Mesenchymal stem cell (in vitro differentiated cells and primary cell): ENCODE measurements at regions not wholly inside any gene's neighbourhood (a gene's known extent, or its start where the extent isn't known, plus 50 kb on each side); places are given as distances from the start of the nearest gene placed in this dataset.

Experiments
- DNase-seq: peaks from one replicate; pipeline ENCODE4 v3.0.0-alpha.2; 2013
- H2AFZ ChIP-seq: one replicate; pipeline ENCODE4 v1.6.1; 2013; ENCODE audit warnings: low read depth, mild to moderate bottlenecking, control low read depth, inconsistent platforms, low read length, moderate library complexity
- H2AK5ac ChIP-seq: 2 replicates; pipeline ENCODE4 v1.6.1; 2013; ENCODE audit warnings: low read length, moderate library complexity, mild to moderate bottlenecking, inconsistent platforms; ENCODE audit not compliant: severe bottlenecking
- H2BK120ac ChIP-seq: one replicate; pipeline ENCODE4 v1.6.1; 2013; ENCODE audit warnings: low read depth, mild to moderate bottlenecking, inconsistent platforms, low read length, moderate library complexity
- H2BK12ac ChIP-seq, 2 experiments: one replicate each; pipeline ENCODE4 v1.6.1; 2013; ENCODE audit warnings: inconsistent platforms in 2 of 2, low read length in 2 of 2, mild to moderate bottlenecking in 2 of 2, moderate library complexity in 2 of 2, control low read depth in 1 of 2
- H2BK15ac ChIP-seq: one replicate; pipeline ENCODE4 v1.6.1; 2013; ENCODE audit warnings: mild to moderate bottlenecking, low read depth, inconsistent platforms; ENCODE audit not compliant: poor library complexity, severe bottlenecking
- H2BK5ac ChIP-seq: 2 replicates; pipeline ENCODE4 v1.6.1; 2013; ENCODE audit warnings: low read depth, mild to moderate bottlenecking, low read length, control low read depth, inconsistent platforms; ENCODE audit not compliant: poor library complexity, severe bottlenecking
- H3K14ac ChIP-seq, 2 experiments: one replicate each; pipeline ENCODE4 v1.6.1; 2013; ENCODE audit warnings: inconsistent platforms in 2 of 2, low read length in 2 of 2, control low read depth in 1 of 2, mild to moderate bottlenecking in 1 of 2, moderate library complexity in 1 of 2
- H3K18ac ChIP-seq, 2 experiments: one replicate each; pipeline ENCODE4 v1.6.1; 2013; ENCODE audit warnings: inconsistent platforms in 2 of 2, low read length in 2 of 2, control low read depth in 1 of 2, low read depth in 1 of 2, mild to moderate bottlenecking in 1 of 2
- H3K23ac ChIP-seq, 2 experiments: one replicate each; pipeline ENCODE4 v1.6.1; 2013; ENCODE audit warnings: inconsistent platforms in 2 of 2, low read length in 2 of 2, mild to moderate bottlenecking in 2 of 2, moderate library complexity in 2 of 2, control low read depth in 1 of 2
- H3K27ac ChIP-seq: 2 replicates; pipeline ENCODE4 v1.5.1; 2013; ENCODE audit warnings: mild to moderate bottlenecking, moderate library complexity, low read length, control low read depth, inconsistent platforms; ENCODE audit not compliant: poor library complexity, severe bottlenecking
- H3K27me3 ChIP-seq, 2 experiments: 2 replicates each; pipeline versions ENCODE4 v1.6.1 to v1.7.0; 2013; ENCODE audit warnings: low read length in 2 of 2, mild to moderate bottlenecking in 2 of 2, moderate library complexity in 2 of 2, control low read depth in 1 of 2, inconsistent platforms in 1 of 2; ENCODE audit not compliant: control insufficient read depth in 1 of 2, insufficient read depth in 1 of 2
- H3K36me3 ChIP-seq, 2 experiments: 2 replicates each; pipeline versions ENCODE4 v1.6.1 to v1.7.0; 2013; ENCODE audit warnings: low read length in 2 of 2, control low read depth in 1 of 2, inconsistent platforms in 1 of 2, low read depth in 1 of 2, mild to moderate bottlenecking in 1 of 2; ENCODE audit not compliant: insufficient read depth in 2 of 2, control insufficient read depth in 1 of 2
- H3K4ac ChIP-seq, 2 experiments: one replicate each; pipeline ENCODE4 v1.6.1; 2013; ENCODE audit warnings: inconsistent platforms in 2 of 2, low read length in 2 of 2, mild to moderate bottlenecking in 2 of 2, moderate library complexity in 2 of 2, control low read depth in 1 of 2, low read depth in 1 of 2
- H3K4me1 ChIP-seq: 2 replicates; pipeline ENCODE4 v1.6.1; 2013; ENCODE audit warnings: low read depth, low read length, control low read depth; ENCODE audit not compliant: control insufficient read depth, insufficient read depth
- H3K4me2 ChIP-seq: 2 replicates; pipeline ENCODE4 v1.6.1; 2013; ENCODE audit warnings: low read length, mild to moderate bottlenecking, inconsistent platforms; ENCODE audit not compliant: poor library complexity, severe bottlenecking
- H3K4me3 ChIP-seq, 2 experiments: 2 replicates each; pipeline versions ENCODE4 v1.5.1 to v1.7.0; 2013; ENCODE audit warnings: low read length in 2 of 2, mild to moderate bottlenecking in 2 of 2, control low read depth in 1 of 2, low read depth in 1 of 2; ENCODE audit not compliant: insufficient read depth in 1 of 2
- H3K79me1 ChIP-seq: replicated peaks from 2 replicates; pipeline ENCODE4 v1.6.1; 2013; ENCODE audit warnings: mild to moderate bottlenecking, control low read depth, low read length, inconsistent platforms; ENCODE audit not compliant: poor library complexity, severe bottlenecking
- H3K9ac ChIP-seq: 2 replicates; pipeline ENCODE4 v1.7.0; 2013; ENCODE audit warnings: mild to moderate bottlenecking, low read length, moderate library complexity
- H3K9me3 ChIP-seq: 2 replicates; pipeline ENCODE4 v1.7.0; 2013; ENCODE audit warnings: mild to moderate bottlenecking, low read length; ENCODE audit not compliant: control insufficient read depth
- H4K8ac ChIP-seq: one replicate; pipeline ENCODE4 v1.6.1; 2013; ENCODE audit warnings: inconsistent platforms, mild to moderate bottlenecking, low read length, moderate library complexity
- H4K91ac ChIP-seq: one replicate; pipeline ENCODE4 v1.6.1; 2013; ENCODE audit warnings: mild to moderate bottlenecking, low read length, inconsistent platforms
- WGBS: methylation state at CpG from one replicate; pipeline ENCODE4 v1.1.7; 2013; ENCODE audit warnings: mixed read lengths; 5-methylcytosine and 5-hydroxymethylcytosine counted together

DNA sequence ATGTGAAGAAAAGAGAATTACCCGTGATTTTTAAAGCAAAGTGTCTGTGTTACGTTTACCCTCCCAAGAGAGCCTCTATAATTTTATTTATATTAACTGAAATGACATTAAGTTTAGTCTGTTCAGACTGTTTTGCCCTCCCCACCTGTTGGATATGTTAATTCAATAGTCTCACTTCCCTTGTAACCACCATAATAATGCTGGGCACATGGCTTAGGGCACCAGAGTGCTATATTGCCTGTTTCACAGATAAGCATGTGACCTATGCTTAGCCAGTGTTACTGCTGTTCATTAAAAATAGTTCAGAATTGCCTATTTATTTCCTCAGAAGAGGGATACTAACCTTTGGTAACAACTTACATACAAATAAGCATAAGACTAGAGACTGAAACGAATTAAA lies 446.2 kb downstream of the FAT4 start:
- H2BK15ac ChIP-seq = no peak overlapping the region
- H2AFZ ChIP-seq = no peak overlapping the region
- H3K27me3 ChIP-seq = no peaks in the 10 kb centered on the region
- no peak overlapping the region for H2BK12ac ChIP-seq
- H3K23ac ChIP-seq = no peak overlapping the region
- H4K91ac ChIP-seq = no peak overlapping the region
- no peak overlapping the region for H3K14ac ChIP-seq
- H3K4me3 ChIP-seq = no peak overlapping the region
- H3K9me3 ChIP-seq = no peaks in the 10 kb centered on the region
- WGBS = no CpG with 5 or more reads among the region's 3 CpGs
- no peak overlapping the region for H2BK120ac ChIP-seq
- no peak overlapping the region for H2AK5ac ChIP-seq
- no peaks in the 10 kb centered on the region for H3K4me1 ChIP-seq
- no peaks in the 10 kb centered on the region for H3K36me3 ChIP-seq
- no peak overlapping the region for H3K4ac ChIP-seq
- H3K27ac ChIP-seq = no peak overlapping the region
- H3K79me1 ChIP-seq = no peaks in the 10 kb centered on the region
- no peak overlapping the region for H2BK5ac ChIP-seq
- no peak overlapping the region for H3K4me2 ChIP-seq
- no peak overlapping the region for H3K18ac ChIP-seq
- no peak overlapping the region for H3K9ac ChIP-seq
- DNase-seq = no peak
- no peak overlapping the region for H4K8ac ChIP-seq

DNA sequence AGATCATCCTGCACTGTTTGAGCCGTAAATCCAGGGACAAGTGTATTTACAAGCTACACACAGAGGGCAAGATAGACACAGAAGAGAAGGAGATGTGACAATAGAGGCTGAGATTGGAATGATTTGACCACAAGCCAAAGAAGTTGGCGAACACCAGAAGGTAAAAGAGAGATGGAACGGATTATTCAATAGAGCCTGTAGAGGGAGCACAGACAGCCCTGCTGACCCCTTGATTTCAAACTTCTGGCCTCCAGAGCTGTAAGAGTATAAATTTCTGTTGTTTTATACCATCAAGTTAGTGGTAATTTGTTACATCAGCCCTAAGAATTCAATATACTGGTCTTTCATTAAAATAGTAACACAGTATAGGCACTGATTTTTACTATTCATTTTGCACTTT lies 447.8 kb downstream of the FAT4 start:
- Histone ChIP-seq H3K9me3 (no peaks in the 10 kb centered on the region), H3K4ac (no peak overlapping the region), H2AFZ (no peak overlapping the region), H3K4me1 (no peaks in the 10 kb centered on the region), H4K91ac (no peak overlapping the region), H3K4me2 (no peak overlapping the region), H2BK5ac (no peak overlapping the region), H3K14ac (no peak overlapping the region), H3K36me3 (no peaks in the 10 kb centered on the region), H4K8ac (no peak overlapping the region), H3K27ac (no peak overlapping the region), H3K79me1 (no peaks in the 10 kb centered on the region), H2AK5ac (no peak overlapping the region), H3K23ac (no peak overlapping the region), H3K9ac (no peak overlapping the region), H3K18ac (no peak overlapping the region), H2BK12ac (no peak overlapping the region), H3K27me3 (no peaks in the 10 kb centered on the region), H2BK15ac (no peak overlapping the region), H3K4me3 (no peak overlapping the region), H2BK120ac (no peak overlapping the region)
- no peak for DNase-seq
- 95% methylated on average over 3 of the region's 3 CpGs for WGBS

GRCh38 chr4:125765941-125766340 lies 451.2 kb downstream of the FAT4 start:
- H3K4me3 ChIP-seq = no peak overlapping the region
- no peak overlapping the region for H3K18ac ChIP-seq
- no peak overlapping the region for H2AFZ ChIP-seq
- H3K27me3 ChIP-seq = no peaks in the 10 kb centered on the region
- no peak overlapping the region for H2BK5ac ChIP-seq
- no peak overlapping the region for H2BK12ac ChIP-seq
- H3K9me3 ChIP-seq = no peaks in the 10 kb centered on the region
- no peak overlapping the region for H3K4ac ChIP-seq
- H3K23ac ChIP-seq = no peak overlapping the region
- no peaks in the 10 kb centered on the region for H3K36me3 ChIP-seq
- DNase-seq = no peak
- H4K91ac ChIP-seq = no peak overlapping the region
- H4K8ac ChIP-seq = no peak overlapping the region
- no peak overlapping the region for H3K14ac ChIP-seq
- no peaks in the 10 kb centered on the region for H3K79me1 ChIP-seq
- no peak overlapping the region for H2BK15ac ChIP-seq
- H2BK120ac ChIP-seq = no peak overlapping the region
- no peak overlapping the region for H3K4me2 ChIP-seq
- H3K9ac ChIP-seq = no peak overlapping the region
- H3K4me1 ChIP-seq = no peaks in the 10 kb centered on the region
- no peak overlapping the region for H2AK5ac ChIP-seq
- H3K27ac ChIP-seq = no peak overlapping the region

DNA sequence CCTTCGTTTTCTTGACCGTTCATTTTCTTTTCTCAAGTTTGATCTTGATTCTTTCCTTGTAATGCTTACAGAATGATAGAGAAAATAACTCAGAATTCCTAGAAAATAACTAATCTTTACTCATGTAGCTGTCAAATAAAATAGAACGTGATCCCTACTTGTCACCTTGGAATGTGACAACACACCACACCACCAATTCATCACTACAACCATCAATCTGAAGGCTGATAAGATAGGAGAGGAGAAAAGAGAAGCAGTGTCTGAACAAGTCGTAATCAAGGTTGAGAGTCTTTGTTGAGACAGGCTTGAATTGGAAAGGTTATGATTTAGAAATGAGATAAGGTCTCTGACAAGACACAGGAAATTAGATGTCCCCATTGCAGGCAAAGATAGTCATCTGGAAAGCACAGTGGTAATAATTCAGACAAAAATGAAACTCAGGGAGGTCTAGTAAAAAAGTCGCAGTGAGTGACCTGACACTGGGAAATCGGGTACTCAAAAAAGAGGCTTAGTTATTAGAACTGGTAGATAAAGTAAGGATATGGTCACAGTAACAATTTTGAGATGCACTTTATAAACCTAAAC lies 456.2 kb downstream of the FAT4 start:
- Histone ChIP-seq H2BK15ac (no peak overlapping the region), H3K4me1 (no peaks in the 10 kb centered on the region), H3K14ac (no peak overlapping the region), H2AFZ (no peak overlapping the region), H3K4me2 (no peak overlapping the region), H3K9me3 (no peaks in the 10 kb centered on the region), H3K9ac (no peak overlapping the region), H3K4ac (no peak overlapping the region), H3K79me1 (no peaks in the 10 kb centered on the region), H3K18ac (no peak overlapping the region), H2BK5ac (no peak overlapping the region), H2AK5ac (no peak overlapping the region), H3K36me3 (no peaks in the 10 kb centered on the region), H2BK120ac (no peak overlapping the region), H4K91ac (no peak overlapping the region), H2BK12ac (no peak overlapping the region), H3K4me3 (no peak overlapping the region), H3K23ac (no peak overlapping the region), H4K8ac (no peak overlapping the region), H3K27me3 (no peaks in the 10 kb centered on the region), H3K27ac (no peak overlapping the region)
- no peak for DNase-seq
- WGBS = 66% methylated on average over 5 of the region's 6 CpGs
